GM06990 (cell line): ENCODE measurements at regions not wholly inside any gene's neighbourhood (a gene's known extent, or its start where the extent isn't known, plus 50 kb on each side); places are given as distances from the start of the nearest gene placed in this dataset.
"Not testable (repeated sequence)": the region's sequence is repeated elsewhere in the genome, so short reads cannot be mapped to it uniquely, and the experiment has no call there.

ENCODE experiments used
- DNase-seq: peaks from one replicate; pipeline ENCODE4 v3.0.0-alpha.2; 2011; ENCODE audit not compliant: insufficient read length; ENCODE audit errors: extremely low read depth
- H3K27me3 ChIP-seq: replicated peaks from 2 replicates; pipeline ENCODE4 v1.6.0; 2011; ENCODE audit warnings: low read length; ENCODE audit not compliant: control insufficient read depth, insufficient read depth
- H3K36me3 ChIP-seq: 2 replicates; pipeline ENCODE4 v1.5.1; 2011; ENCODE audit warnings: low read length; ENCODE audit not compliant: control insufficient read depth, insufficient read depth
- H3K4me3 ChIP-seq: replicated peaks from 2 replicates; pipeline ENCODE4 v1.5.1; 2011; ENCODE audit warnings: low read depth, mild to moderate bottlenecking, control low read depth, low read length
- TF ChIP-seq, protein P1 (sequence below): IDR thresholded peaks from 2 replicates; pipeline ENCODE4 v1.5.1; 2011; ENCODE audit warnings: low read length, control low read depth, mild to moderate bottlenecking, inconsistent platforms; ENCODE audit not compliant: insufficient read depth, poor library complexity, severe bottlenecking

DNA sequence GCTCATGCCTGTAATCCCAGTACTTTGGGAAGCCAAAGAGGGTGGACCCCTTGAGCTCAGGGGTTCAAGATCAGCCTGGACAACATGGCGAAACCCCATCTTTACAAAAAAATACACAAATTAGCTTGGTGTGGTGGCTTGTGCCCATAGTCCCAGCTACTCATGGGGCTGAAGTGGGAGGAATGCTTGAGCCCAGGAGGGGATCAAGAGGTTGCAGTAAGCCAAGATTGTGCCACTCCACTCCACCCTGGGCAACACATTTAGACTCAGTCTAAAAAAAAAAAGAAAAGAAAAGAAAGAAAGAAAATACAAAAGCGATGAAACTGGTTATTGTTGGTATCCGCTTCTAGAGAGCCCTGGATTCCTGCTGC lies 597.4 kb downstream of the UQCRFS1 start:
- no peak for DNase-seq
- Histone ChIP-seq H3K4me3 (no peak overlapping the region), H3K27me3 (no peaks in the 10 kb centered on the region), H3K36me3 (no peaks in the 10 kb centered on the region)
- TF ChIP-seq, protein P1, sequence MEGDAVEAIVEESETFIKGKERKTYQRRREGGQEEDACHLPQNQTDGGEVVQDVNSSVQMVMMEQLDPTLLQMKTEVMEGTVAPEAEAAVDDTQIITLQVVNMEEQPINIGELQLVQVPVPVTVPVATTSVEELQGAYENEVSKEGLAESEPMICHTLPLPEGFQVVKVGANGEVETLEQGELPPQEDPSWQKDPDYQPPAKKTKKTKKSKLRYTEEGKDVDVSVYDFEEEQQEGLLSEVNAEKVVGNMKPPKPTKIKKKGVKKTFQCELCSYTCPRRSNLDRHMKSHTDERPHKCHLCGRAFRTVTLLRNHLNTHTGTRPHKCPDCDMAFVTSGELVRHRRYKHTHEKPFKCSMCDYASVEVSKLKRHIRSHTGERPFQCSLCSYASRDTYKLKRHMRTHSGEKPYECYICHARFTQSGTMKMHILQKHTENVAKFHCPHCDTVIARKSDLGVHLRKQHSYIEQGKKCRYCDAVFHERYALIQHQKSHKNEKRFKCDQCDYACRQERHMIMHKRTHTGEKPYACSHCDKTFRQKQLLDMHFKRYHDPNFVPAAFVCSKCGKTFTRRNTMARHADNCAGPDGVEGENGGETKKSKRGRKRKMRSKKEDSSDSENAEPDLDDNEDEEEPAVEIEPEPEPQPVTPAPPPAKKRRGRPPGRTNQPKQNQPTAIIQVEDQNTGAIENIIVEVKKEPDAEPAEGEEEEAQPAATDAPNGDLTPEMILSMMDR = no peak

DNA sequence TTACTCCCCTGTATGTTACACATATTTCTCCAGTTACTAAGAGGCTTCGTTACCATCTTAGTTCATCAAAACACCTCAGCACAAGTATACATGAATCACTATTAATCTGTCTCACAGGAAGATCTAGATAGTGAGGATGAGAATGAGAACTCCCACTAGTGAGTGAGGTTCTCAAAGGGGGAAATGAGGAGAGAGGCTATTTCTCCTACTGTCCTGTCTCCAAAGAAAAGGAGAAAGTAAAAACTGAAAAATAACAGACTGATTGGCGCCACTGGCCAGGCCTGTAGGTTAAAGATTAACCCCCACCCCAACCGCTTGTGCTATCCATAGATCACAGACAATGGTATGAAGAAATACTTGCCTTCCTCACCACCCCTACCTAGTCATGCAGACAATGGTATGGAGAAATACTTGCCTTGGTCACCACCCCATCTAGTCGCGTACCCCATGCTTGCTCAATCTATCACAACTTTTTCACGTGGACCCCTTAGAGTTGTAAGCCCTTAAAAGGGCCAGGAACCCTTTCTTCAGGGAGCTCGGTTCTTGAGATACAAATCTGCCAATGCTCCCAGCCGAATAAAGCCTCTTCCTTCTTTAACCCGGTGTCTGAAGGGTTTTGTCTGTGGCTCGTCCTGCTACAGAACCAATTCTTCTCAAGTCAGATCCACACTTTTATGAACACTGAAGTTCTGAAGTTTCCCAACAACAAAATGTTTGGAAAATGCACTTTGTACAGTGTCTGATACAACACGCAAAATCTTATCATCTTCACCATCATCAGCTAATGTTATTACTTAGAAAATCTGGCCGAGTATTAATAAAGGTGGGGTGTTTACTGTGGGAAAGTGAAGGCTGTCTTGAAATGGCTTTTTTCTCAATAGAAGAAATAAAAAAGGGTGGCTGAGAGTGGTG lies 598.1 kb downstream of the UQCRFS1 start:
- Histone ChIP-seq H3K36me3 (no peaks in the 10 kb centered on the region), H3K4me3 (no peak overlapping the region), H3K27me3 (no peaks in the 10 kb centered on the region)
- TF ChIP-seq, protein P1 = no peak
- no peak for DNase-seq

DNA sequence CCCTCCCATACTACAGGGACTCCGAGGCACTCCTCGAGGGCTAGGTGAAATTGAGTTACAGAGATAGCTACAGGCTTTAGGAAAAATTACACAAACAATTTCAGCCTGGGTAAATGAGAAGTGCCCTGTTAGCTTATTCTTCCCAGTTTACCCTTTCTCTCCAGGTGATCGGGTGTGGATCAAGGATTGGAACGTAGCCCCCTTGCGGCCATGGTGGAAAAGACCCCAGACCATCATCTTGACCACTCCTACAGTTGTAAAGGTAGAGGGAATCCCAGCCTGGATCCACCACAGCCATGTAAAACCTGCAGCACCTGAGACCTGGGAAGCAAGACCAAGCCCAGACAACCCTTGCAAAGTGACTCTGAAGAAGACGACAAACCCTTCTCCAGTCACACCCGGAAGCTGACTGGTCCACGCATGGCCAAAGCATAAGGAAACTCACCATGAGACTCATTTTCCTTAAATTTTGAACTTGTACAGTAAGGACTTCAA lies 600.6 kb downstream of the UQCRFS1 start:
- no peak for DNase-seq
- Histone ChIP-seq H3K4me3 (no peak overlapping the region), H3K36me3 (no peaks in the 10 kb centered on the region), H3K27me3 (no peaks in the 10 kb centered on the region)
- TF ChIP-seq, protein P1 = no peak

DNA sequence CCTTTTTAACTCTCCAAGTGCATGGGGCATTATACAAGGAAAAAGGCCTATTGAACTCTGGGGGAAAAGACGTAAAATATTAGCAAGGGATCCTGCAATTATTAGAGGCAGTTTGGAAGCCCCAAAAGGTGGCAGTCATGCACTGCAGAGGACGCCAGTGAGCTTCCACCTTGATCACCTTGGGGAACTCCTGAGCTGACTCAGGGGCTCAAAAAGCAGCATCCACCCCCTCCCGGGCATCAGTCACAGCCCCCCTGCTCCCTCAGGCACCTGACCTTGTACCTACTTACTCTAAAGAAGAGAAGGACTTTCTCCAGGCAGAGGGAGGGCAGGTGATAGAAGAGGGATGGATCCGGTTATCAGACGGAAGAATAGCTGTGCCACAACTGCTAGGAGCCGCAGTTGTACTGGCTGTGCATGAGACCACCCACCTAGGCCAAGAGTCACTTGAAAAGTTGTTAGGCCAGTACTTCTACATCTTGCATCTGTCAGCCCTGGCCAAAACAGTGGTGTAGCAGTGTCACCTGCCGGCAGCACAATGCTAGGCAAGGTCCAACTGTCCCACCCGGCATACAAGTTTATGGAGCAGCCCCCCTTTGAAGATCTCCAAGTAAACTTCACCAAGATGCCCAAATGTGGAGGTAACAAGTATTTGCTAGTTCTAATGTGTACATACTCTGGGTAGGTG lies 601.6 kb downstream of the UQCRFS1 start:
- H3K27me3 ChIP-seq, DNase-seq, H3K36me3 ChIP-seq, H3K4me3 ChIP-seq: not testable (repeated sequence)

DNA sequence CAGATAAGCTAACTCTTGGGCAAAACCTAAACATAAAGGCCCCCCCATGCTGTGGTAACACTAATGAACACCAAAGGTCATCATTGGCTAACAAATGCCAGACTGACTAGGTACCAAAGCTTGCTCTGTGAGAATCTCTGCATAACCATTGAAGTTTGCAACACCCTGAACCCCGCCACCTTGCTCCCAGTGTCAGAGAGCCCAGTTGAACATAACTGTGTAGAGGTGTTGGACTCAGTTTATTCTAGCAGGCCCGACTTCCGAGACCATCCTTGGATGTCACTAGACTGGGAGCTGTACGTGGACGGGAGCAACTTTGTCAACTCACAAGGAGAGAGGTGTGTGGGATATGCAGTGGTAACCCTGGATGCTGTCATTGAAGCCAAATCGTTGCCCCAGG lies 602.2 kb downstream of the UQCRFS1 start:
- no peak for DNase-seq
- TF ChIP-seq, protein P1 = no peak
- H3K4me3 ChIP-seq = no peak overlapping the region
- no peaks in the 10 kb centered on the region for H3K27me3 ChIP-seq
- no peaks in the 10 kb centered on the region for H3K36me3 ChIP-seq

DNA sequence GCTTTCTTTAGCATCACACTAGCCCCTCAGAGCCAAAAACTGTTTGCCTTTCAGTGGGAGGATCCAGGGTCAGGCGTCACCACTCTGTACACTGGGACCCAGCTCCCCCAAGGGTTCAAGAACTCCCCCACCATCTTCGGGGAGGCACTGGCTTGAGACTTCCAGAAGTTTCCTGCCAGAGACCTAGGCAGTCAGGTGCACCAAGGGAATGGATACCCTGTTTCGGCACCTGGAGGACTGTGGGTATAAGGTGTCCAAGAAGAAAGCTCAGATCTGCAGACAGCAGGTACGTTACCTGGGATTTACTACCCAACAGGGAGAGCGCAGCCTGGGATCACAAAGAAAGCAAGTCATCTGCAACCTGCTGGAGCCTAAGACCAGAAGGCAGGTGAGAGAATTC lies 603.0 kb downstream of the UQCRFS1 start:
- Histone ChIP-seq H3K4me3 (no peak overlapping the region), H3K27me3 (no peaks in the 10 kb centered on the region), H3K36me3 (no peaks in the 10 kb centered on the region)
- TF ChIP-seq, protein P1 = no peak
- no peak for DNase-seq
